ENCODE measurements at regions not wholly inside any gene's neighbourhood (a gene's known extent, or its start where the extent isn't known, plus 50 kb on each side); places are given as distances from the start of the nearest gene placed in this dataset.
"Not testable (repeated sequence)": the region's sequence is repeated elsewhere in the genome, so short reads cannot be mapped to it uniquely, and the experiment has no call there.

GRCh38 chr16:51522902-51523301 is 371.8 kb upstream of the SALL1 start:
- no peak for DNase-seq
- Mint-ChIP-seq H3K4me3 (no peak overlapping the region), H3K27me3 (ENCODE audit: low read depth, poor library complexity) (peaks cover 3% of the 10 kb centered on the region), H3K27ac (no peak overlapping the region), H3K36me3 (ENCODE audit: low read depth) (peaks cover 53% of the 10 kb centered on the region), H3K9me3 (peaks cover 75% of the 10 kb centered on the region), H3K4me1 (peaks cover 44% of the 10 kb centered on the region)
- no peak for TF ChIP-seq CTCF (IDR thresholded peaks at IDR 0.05)

DNA sequence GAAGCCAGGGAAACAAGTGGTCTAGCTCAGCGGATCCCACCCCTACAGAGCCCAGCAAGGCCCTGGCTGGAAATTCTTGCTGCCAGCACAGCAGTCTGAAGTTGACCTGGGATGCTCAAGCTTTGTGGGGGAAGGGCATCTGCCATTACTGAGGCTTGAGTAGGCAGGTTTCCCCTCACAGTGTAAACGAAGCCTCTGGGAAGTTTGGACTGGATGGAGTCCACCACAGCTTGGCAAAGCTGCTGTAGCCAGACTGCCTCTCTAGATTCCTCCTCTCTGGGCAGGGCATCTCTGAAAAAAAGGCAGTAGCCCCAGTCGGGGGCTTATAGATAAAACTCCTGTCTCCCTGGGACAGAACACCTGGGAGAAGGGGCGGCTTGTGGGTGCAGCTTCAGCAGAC is 365.9 kb upstream of the SALL1 start:
- H3K4me3 Mint-ChIP-seq; H3K27ac Mint-ChIP-seq; DNase-seq; H3K4me1 Mint-ChIP-seq; H3K27me3 Mint-ChIP-seq (ENCODE audit: low read depth, poor library complexity): not testable (repeated sequence)
- peaks cover 75% of the 10 kb centered on the region for H3K9me3 Mint-ChIP-seq
- H3K36me3 Mint-ChIP-seq (ENCODE audit: low read depth) = peaks cover 55% of the 10 kb centered on the region

DNA sequence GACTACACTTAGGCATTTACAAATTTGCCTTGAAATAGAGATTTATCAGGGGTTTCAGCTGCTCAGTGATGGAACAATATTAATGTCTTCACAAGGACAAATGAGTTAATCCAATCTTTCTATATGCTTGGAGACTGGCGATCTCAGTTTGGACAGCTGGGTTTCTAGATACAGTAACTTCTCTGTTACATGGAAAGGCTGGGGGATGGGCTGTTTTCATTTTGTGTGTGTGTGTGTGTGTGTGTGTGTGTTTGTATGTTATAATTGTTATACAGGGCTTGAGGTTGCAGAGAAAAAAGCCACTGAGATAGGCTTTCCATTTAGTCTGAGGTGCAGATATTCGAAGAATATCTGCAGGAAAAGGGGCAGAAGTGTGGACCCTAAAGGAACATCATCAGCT is 359.3 kb upstream of the SALL1 start:
- Mint-ChIP-seq H3K27me3 (ENCODE audit: low read depth, poor library complexity) (no peaks in the 10 kb centered on the region), H3K36me3 (ENCODE audit: low read depth) (peaks cover 38% of the 10 kb centered on the region)

DNA sequence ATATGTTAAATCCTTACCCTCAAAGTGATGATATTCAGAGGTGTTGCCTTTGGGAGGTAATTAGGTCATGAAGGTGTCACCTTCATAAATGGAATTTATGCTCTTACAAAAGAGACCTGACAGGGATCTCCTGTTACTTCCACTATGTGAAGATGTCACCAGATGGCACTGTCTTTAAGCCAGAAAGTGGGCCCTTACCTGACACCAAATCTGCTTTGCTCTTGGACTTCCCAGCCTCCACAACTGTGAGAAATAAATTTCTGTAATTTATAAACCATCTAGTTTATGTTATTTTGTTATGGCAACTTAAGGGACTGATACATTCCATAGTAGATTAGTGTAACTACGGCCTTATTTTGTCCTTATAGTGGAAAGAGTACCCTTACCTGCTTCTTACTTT is 358.3 kb upstream of the SALL1 start:
- DNase-seq = no peak
- peaks cover 38% of the 10 kb centered on the region for H3K36me3 Mint-ChIP-seq (ENCODE audit: low read depth)
- H3K4me1 Mint-ChIP-seq = no peaks in the 10 kb centered on the region
- TF ChIP-seq CTCF (IDR thresholded peaks at IDR 0.05) = no peak
- H3K27ac Mint-ChIP-seq = no peak overlapping the region
- no peak overlapping the region for H3K4me3 Mint-ChIP-seq
- H3K27me3 Mint-ChIP-seq (ENCODE audit: low read depth, poor library complexity) = no peaks in the 10 kb centered on the region
- peaks cover 55% of the 10 kb centered on the region for H3K9me3 Mint-ChIP-seq

More for the DNA sequence above, 359.3 kb upstream of the SALL1 start:
- Mint-ChIP-seq H3K27ac (no peak overlapping the region), H3K4me1 (no peaks in the 10 kb centered on the region), H3K4me3 (no peak overlapping the region), H3K9me3 (peaks cover 60% of the 10 kb centered on the region)
- DNase-seq = no peak
- TF ChIP-seq CTCF (IDR thresholded peaks at IDR 0.05) = no peak

DNA sequence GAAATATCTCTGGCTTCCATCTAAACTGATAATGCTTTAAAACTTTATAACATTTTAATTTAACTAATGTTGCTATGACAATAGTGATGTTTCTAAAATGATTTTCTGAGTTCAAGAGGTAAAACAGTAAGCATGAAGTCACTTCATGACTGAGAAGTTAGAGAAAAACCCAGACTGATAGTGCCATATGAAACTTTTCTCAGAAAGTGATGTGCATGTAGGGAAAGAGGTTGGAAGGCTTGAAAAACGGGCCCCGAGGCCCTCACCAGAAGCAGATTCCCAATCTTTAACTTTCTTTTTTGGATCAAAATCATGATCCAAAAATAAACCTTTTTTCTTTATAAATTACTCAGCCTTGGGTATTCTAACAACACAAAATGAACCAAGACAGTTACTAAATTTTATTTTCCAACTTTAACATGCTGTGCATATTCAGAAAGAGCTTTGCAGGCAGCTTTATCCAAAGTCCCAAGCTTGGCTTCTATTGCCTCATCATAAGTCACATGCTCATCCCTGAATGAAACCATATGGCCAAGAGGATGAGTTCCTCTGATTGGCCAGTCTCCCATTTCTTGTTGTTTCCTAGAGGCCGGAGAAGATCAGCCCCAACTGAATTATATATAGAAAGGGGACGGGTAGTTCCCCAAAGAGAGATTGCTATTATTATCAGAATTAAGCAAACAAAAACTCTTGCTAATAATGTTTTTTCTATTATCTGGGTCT is 357.6 kb upstream of the SALL1 start:
- no peaks in the 10 kb centered on the region for H3K4me1 Mint-ChIP-seq
- peaks cover 33% of the 10 kb centered on the region for H3K36me3 Mint-ChIP-seq (ENCODE audit: low read depth)

DNA sequence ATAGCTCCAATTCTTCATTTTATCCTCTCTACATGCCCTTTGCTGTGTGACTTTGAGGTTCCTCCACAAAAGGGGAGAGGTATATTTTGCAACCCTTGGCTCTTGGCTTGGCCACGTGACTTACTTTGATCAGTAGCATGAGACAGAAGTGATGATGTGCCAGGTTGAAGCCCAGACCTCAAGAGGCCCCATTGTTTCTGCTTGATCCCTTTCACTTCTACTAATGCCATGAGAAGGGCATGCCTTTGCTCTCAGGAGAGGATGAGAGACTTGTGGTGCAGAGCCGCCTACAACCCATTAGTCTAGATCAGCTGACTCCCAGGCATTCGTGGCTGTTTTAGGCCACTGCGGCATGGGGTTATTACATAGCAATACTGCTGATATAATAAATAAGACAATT is 356.2 kb upstream of the SALL1 start:
- TF ChIP-seq CTCF (IDR thresholded peaks at IDR 0.05) = no peak
- Mint-ChIP-seq H3K9me3 (peaks cover 36% of the 10 kb centered on the region), H3K27me3 (ENCODE audit: low read depth, poor library complexity) (no peaks in the 10 kb centered on the region), H3K36me3 (ENCODE audit: low read depth) (peaks cover 27% of the 10 kb centered on the region), H3K4me1 (no peaks in the 10 kb centered on the region), H3K27ac (no peak overlapping the region), H3K4me3 (no peak overlapping the region)
- DNase-seq = no peak

More for the DNA sequence above, 357.6 kb upstream of the SALL1 start:
- TF ChIP-seq CTCF (IDR thresholded peaks at IDR 0.05) = no peak
- H3K4me3 Mint-ChIP-seq = no peak overlapping the region
- peaks cover 48% of the 10 kb centered on the region for H3K9me3 Mint-ChIP-seq
- no peak for DNase-seq
- no peaks in the 10 kb centered on the region for H3K27me3 Mint-ChIP-seq (ENCODE audit: low read depth, poor library complexity)
- H3K27ac Mint-ChIP-seq = no peak overlapping the region
